Kidney (tissue), 13 donors: ENCODE measurements at regions not wholly inside any gene's neighbourhood (a gene's known extent, or its start where the extent isn't known, plus 50 kb on each side); places are given as distances from the start of the nearest gene placed in this dataset.

Experiments used
- DNase-seq, 5 donors: peaks; one replicate each; pipeline ENCODE4 v3.0.0-alpha.2; 2013 to 2020
- FAIRE-seq: peaks from 2 replicates; lab custom pipeline; 2012; peaks lifted over from hg19 to GRCh38; lab: Jason Lieb, UNC
- H3K27ac ChIP-seq, 2 donors: one replicate each; pipeline ENCODE4 v1.7.0; 2013; ENCODE audit warnings: low read depth in 2 of 2, low read length in 2 of 2, inconsistent platforms in 1 of 2
- H3K27me3 ChIP-seq: one replicate; pipeline ENCODE4 v1.7.1; 2013; ENCODE audit warnings: low read length, inconsistent platforms; ENCODE audit not compliant: control insufficient read depth, insufficient read depth
- H3K36me3 ChIP-seq, 3 donors: one replicate each; pipeline versions ENCODE4 v1.7.0 to v1.7.1; 2013; ENCODE audit warnings: low read length in 3 of 3, control low read depth in 1 of 3, inconsistent platforms in 1 of 3; ENCODE audit not compliant: insufficient read depth in 3 of 3, control insufficient read depth in 2 of 3
- H3K4me1 ChIP-seq, 3 donors: one replicate each; pipeline versions ENCODE4 v1.7.0 to v1.7.1; 2013; ENCODE audit warnings: low read length in 3 of 3, inconsistent platforms in 1 of 3, low read depth in 1 of 3; ENCODE audit not compliant: control insufficient read depth in 2 of 3, insufficient read depth in 2 of 3
- H3K4me3 ChIP-seq, 3 donors: one replicate each; pipeline versions ENCODE4 v1.7.0 to v1.8.1; 2013; ENCODE audit warnings: low read length in 3 of 3, control low read depth in 1 of 3, inconsistent platforms in 1 of 3
- H3K9ac ChIP-seq, 3 donors: one replicate each; pipeline versions ENCODE4 v1.7.0 to v1.7.1; 2013; ENCODE audit warnings: low read length in 3 of 3, control low read depth in 1 of 3, inconsistent platforms in 1 of 3
- H3K9me3 ChIP-seq, 3 donors: one replicate each; pipeline versions ENCODE4 v1.7.0 to v1.7.1; 2013; ENCODE audit warnings: low read length in 3 of 3, control low read depth in 1 of 3, inconsistent platforms in 1 of 3; ENCODE audit not compliant: control insufficient read depth in 2 of 3, insufficient read depth in 1 of 3
- intact Hi-C: fragments of 100-400 bp; cut with DNase I; formaldehyde crosslinking; loops from one replicate; pipeline ENCODE4 v1.11.1; 2022
- TF ChIP-seq, protein P1 (sequence below): IDR thresholded peaks from 3 replicates; pipeline ENCODE4 v1.5.1; 2012; ENCODE audit warnings: mild to moderate bottlenecking, moderate library complexity, borderline replicate concordance; ENCODE audit not compliant: insufficient read depth; ENCODE audit errors: extremely low read depth
- donor health status: control.
- donor health status: control.
- donor health status: control.
- donor health status: control.
- donor health status: control.
- donor health status: DM: yes; HTN: yes; CAD: no.
- donor health status: Normal renal cell carcinoma (clear cell type).

DNA sequence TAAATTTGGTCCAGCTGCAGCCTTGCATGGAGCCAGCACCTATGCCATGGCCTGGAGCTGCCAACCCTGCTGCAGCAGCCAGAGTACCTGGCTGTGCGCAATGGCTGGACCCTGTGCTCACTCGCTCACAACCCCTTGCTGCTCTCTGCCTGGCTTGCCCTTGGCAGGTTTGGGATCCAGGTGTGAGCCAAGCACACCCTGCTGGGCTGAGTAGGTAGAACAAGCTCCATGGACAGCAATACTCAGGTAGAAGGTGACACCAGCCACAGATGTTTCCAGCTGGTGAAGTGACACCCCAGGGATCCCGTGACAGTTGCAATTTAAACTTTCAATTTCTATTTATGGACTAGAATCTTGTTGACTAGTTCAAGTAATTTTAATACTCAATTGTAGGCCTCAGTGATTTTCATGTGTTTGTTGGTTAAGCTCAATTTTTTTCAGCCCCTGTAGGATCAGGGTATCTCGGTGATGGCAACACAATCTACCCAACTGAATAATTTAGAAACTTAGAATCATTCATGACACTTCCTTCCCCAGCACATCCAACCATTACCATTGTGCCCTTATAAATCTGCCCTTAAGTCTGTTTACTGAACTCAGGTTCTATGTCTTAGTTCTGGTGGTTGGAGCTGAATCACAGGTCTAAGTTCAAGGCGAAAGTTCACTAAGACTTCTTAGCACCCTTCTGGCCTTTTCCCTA, 480.0 kb downstream of the PMP22 start:
- FAIRE-seq: no peak
- intact Hi-C loops: no loop called here
- no peak for DNase-seq

DNA sequence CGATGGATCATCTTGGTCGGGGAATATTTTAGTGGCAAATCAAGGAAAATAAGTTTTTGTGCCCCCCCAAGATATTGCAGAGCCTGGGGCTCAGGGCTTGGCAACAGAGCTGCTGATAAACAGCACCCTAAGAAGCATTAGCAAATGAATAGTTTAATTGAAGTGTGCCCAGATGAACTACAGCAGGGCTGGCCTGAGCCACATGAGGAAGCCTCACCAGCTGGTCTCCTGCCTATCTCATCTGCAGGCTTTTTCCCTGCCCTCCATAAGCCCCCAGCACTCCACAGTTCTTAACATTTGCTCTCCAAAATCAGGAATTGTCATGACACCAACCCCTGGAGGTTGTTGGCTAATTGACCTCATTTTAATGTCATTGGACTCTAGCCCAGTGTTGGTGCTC, 480.2 kb downstream of the HS3ST3B1 start:
- H3K4me3 ChIP-seq: no peak overlapping the region
- no peaks in the 10 kb centered on the region for H3K27me3 ChIP-seq
- DNase-seq (no peak), FAIRE-seq (no peak)
- no peak overlapping the region for H3K9ac ChIP-seq
- peaks cover 0 to 3% (median 0%) of the 10 kb centered on the region in 3 donors for H3K9me3 ChIP-seq
- H3K4me1 ChIP-seq: no peaks in the 10 kb centered on the region
- H3K36me3 ChIP-seq: no peaks in the 10 kb centered on the region
- intact Hi-C loops: no loop called here
- TF ChIP-seq, protein P1, sequence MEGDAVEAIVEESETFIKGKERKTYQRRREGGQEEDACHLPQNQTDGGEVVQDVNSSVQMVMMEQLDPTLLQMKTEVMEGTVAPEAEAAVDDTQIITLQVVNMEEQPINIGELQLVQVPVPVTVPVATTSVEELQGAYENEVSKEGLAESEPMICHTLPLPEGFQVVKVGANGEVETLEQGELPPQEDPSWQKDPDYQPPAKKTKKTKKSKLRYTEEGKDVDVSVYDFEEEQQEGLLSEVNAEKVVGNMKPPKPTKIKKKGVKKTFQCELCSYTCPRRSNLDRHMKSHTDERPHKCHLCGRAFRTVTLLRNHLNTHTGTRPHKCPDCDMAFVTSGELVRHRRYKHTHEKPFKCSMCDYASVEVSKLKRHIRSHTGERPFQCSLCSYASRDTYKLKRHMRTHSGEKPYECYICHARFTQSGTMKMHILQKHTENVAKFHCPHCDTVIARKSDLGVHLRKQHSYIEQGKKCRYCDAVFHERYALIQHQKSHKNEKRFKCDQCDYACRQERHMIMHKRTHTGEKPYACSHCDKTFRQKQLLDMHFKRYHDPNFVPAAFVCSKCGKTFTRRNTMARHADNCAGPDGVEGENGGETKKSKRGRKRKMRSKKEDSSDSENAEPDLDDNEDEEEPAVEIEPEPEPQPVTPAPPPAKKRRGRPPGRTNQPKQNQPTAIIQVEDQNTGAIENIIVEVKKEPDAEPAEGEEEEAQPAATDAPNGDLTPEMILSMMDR: no peak
- no peak overlapping the region for H3K27ac ChIP-seq

More for the DNA sequence above, 480.0 kb downstream of the PMP22 start:
- Histone ChIP-seq H3K36me3 (no peaks in the 10 kb centered on the region), H3K9ac (no peak overlapping the region), H3K4me1 (no peaks in the 10 kb centered on the region), H3K4me3 (no peak overlapping the region), H3K27me3 (no peaks in the 10 kb centered on the region), H3K27ac (no peak overlapping the region), H3K9me3 (peaks cover 0 to 3% (median 0%) of the 10 kb centered on the region in 3 donors)
- TF ChIP-seq, protein P1: peak; percentile 24

DNA sequence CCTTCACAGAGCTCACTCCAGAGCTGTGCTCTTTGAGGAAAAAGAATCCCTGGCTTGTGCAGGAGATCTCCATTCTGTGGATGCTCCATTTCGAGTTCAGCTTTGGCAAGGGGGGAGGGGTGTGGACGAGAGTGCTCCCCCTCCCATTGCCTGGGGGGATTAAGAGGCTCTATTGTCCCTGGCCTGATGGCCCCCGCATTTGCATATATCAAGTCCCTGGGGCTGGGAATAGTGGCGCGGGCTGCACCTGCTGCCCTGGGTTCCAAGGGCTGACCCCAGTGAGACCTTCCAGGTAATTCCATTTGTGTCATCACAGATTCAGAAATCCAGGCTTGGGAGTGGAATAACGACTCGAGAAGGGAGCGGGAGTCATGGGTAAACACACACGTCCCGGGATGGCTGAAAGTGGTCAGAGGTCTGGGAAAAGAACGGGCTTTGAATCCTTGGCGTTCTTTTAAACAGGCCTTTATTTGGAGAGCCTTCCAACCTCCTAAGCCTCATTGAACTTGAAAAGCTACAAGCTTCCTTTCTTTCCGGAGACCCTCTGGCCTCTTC, 479.3 kb downstream of the HS3ST3B1 start:
- Histone ChIP-seq H3K9me3 (peaks cover 0 to 3% (median 0%) of the 10 kb centered on the region in 3 donors), H3K4me1 (no peaks in the 10 kb centered on the region), H3K27ac (no peak overlapping the region), H3K27me3 (no peaks in the 10 kb centered on the region), H3K4me3 (no peak overlapping the region), H3K36me3 (no peaks in the 10 kb centered on the region), H3K9ac (no peak overlapping the region)
- intact Hi-C loops: no loop called here
- FAIRE-seq: no peak
- no peak for DNase-seq
- TF ChIP-seq, protein P1: no peak
